ENCODE measurements at regions not wholly inside any gene's neighbourhood (a gene's known extent, or its start where the extent isn't known, plus 50 kb on each side); places are given as distances from the start of the nearest gene placed in this dataset.

- Histone ChIP-seq H3K4me1 (no peaks in the 10 kb centered on the region), H3K27me3 (no peaks in the 10 kb centered on the region), H3K4me3 (no peak overlapping the region), H3K36me3 (no peaks in the 10 kb centered on the region), H3K9me3 (peaks cover 0 to 12% of the 10 kb centered on the region in 2 donors), H3K27ac (no peak overlapping the region)
- DNase-seq (ENCODE audit: low spot score in 2 of 2) = no peak
- TF ChIP-seq POLR2A (IDR thresholded peaks at IDR 0.05) = no peak
- intact Hi-C loops (cut with DNase I; ENCODE audit: low total_unique reads) = no loop called here
Observed at GRCh38 chr2:60118061-60118460, 435.4 kb downstream of the BCL11A start.

GRCh38 chr2:60116161-60116875, 437.1 kb downstream of the BCL11A start:
- peaks cover 0 to 12% of the 10 kb centered on the region in 2 donors for H3K9me3 ChIP-seq

GRCh38 chr2:60109744-60110143, 443.7 kb downstream of the BCL11A start:
- Histone ChIP-seq H3K4me3 (no peak overlapping the region), H3K27me3 (no peaks in the 10 kb centered on the region), H3K36me3 (no peaks in the 10 kb centered on the region), H3K4me1 (no peaks in the 10 kb centered on the region), H3K27ac (no peak overlapping the region), H3K9me3 (no peaks in the 10 kb centered on the region)
- intact Hi-C loops (cut with DNase I; ENCODE audit: low total_unique reads) = no loop called here
- TF ChIP-seq CTCF (IDR thresholded peaks at IDR 0.05) = no peak
- TF ChIP-seq POLR2A (IDR thresholded peaks at IDR 0.05) = no peak
- no peak for TF ChIP-seq POLR2AphosphoS5 (IDR thresholded peaks at IDR 0.05)
- DNase-seq (ENCODE audit: low spot score in 2 of 2) = no peak

More at GRCh38 chr2:60116161-60116875, 437.1 kb downstream of the BCL11A start:
- DNase-seq (ENCODE audit: low spot score in 2 of 2) = no peak
- H3K27ac ChIP-seq = no peak overlapping the region
- H3K27me3 ChIP-seq = no peaks in the 10 kb centered on the region
- H3K4me1 ChIP-seq = no peaks in the 10 kb centered on the region
- TF ChIP-seq CTCF (IDR thresholded peaks at IDR 0.05) (no peak), POLR2AphosphoS5 (IDR thresholded peaks at IDR 0.05) (no peak), POLR2A (IDR thresholded peaks at IDR 0.05) (no peak)
- no peaks in the 10 kb centered on the region for H3K36me3 ChIP-seq
- H3K4me3 ChIP-seq = no peak overlapping the region
- intact Hi-C loops (cut with DNase I; ENCODE audit: low total_unique reads) = no loop called here

GRCh38 chr2:60106836-60107529, 446.5 kb downstream of the BCL11A start:
- Histone ChIP-seq H3K4me1 (no peaks in the 10 kb centered on the region), H3K27ac (no peak overlapping the region), H3K9me3 (no peaks in the 10 kb centered on the region), H3K36me3 (no peaks in the 10 kb centered on the region), H3K4me3 (no peak overlapping the region), H3K27me3 (no peaks in the 10 kb centered on the region)
- TF ChIP-seq POLR2AphosphoS5 (IDR thresholded peaks at IDR 0.05) = no peak
- TF ChIP-seq CTCF (IDR thresholded peaks at IDR 0.05) = no peak
- no peak for TF ChIP-seq POLR2A (IDR thresholded peaks at IDR 0.05)
- intact Hi-C loops (cut with DNase I; ENCODE audit: low total_unique reads) = no loop called here
- DNase-seq (ENCODE audit: low spot score in 2 of 2) = no peak

GRCh38 chr2:60105906-60106305, 447.5 kb downstream of the BCL11A start:
- TF ChIP-seq POLR2AphosphoS5 (IDR thresholded peaks at IDR 0.05) (no peak), CTCF (IDR thresholded peaks at IDR 0.05) (no peak), POLR2A (IDR thresholded peaks at IDR 0.05) (no peak)
- no peak overlapping the region for H3K4me3 ChIP-seq
- DNase-seq (ENCODE audit: low spot score in 2 of 2) = no peak
- H3K27me3 ChIP-seq = no peaks in the 10 kb centered on the region
- intact Hi-C loops (cut with DNase I; ENCODE audit: low total_unique reads) = no loop called here
- no peak overlapping the region for H3K27ac ChIP-seq
- no peaks in the 10 kb centered on the region for H3K4me1 ChIP-seq
- H3K9me3 ChIP-seq = no peaks in the 10 kb centered on the region
- no peaks in the 10 kb centered on the region for H3K36me3 ChIP-seq
